ENCODE measurements at regions not wholly inside any gene's neighbourhood (a gene's known extent, or its start where the extent isn't known, plus 50 kb on each side); places are given as distances from the start of the nearest gene placed in this dataset.

DNA sequence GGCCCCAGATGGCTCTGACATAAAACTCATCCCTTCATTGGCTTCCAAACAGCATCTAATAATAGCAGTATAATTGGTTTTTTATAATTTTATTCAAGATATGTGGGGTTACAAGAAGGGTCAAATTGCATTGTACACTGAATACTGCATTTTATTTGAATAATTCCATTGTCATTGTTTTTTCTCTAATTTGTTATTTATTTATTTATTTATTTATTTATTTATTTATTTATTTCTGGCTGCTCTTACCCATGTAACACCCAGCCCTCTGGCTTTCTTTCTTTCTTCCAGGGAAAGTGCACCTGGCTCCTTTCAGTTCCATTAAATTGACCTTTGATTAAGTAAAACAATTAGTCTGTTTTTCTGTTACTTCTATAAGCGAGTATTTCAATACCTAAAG, 210.1 kb downstream of the CDH9 start:
- TF ChIP-seq, protein P1, sequence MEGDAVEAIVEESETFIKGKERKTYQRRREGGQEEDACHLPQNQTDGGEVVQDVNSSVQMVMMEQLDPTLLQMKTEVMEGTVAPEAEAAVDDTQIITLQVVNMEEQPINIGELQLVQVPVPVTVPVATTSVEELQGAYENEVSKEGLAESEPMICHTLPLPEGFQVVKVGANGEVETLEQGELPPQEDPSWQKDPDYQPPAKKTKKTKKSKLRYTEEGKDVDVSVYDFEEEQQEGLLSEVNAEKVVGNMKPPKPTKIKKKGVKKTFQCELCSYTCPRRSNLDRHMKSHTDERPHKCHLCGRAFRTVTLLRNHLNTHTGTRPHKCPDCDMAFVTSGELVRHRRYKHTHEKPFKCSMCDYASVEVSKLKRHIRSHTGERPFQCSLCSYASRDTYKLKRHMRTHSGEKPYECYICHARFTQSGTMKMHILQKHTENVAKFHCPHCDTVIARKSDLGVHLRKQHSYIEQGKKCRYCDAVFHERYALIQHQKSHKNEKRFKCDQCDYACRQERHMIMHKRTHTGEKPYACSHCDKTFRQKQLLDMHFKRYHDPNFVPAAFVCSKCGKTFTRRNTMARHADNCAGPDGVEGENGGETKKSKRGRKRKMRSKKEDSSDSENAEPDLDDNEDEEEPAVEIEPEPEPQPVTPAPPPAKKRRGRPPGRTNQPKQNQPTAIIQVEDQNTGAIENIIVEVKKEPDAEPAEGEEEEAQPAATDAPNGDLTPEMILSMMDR (IDR thresholded peaks at IDR 0.05; ENCODE audit: low read length), result no peak
- no peak for TF ChIP-seq EZH2 (optimal IDR thresholded peaks at IDR 0.05; ENCODE audit: low read depth, low read length)
- TF ChIP-seq EZH2phosphoT487 (IDR thresholded peaks at IDR 0.05; ENCODE audit: low read length), result no peak
- Histone ChIP-seq H3K36me3 (replicated peaks; ENCODE audit: insufficient read depth, low read length) (no peaks in the 10 kb centered on the region), H3K9me3 (replicated peaks; ENCODE audit: insufficient read depth, low read length) (no peaks in the 10 kb centered on the region), H3K27me3 (replicated peaks; ENCODE audit: insufficient read depth, low read length) (no peaks in the 10 kb centered on the region), H3K9me2 (replicated peaks; ENCODE audit: insufficient read depth, low read length) (no peaks in the 10 kb centered on the region), H2AFZ (ENCODE audit: low read length) (no peak overlapping the region), H3K4me3 (ENCODE audit: low read length) (no peak overlapping the region), H3K4me1 (ENCODE audit: low read length) (no peaks in the 10 kb centered on the region), H4K20me1 (ENCODE audit: insufficient read depth, low read length) (no peaks in the 10 kb centered on the region), H3K9ac (ENCODE audit: low read length) (no peak overlapping the region), H3K27ac (ENCODE audit: low read length) (no peak overlapping the region), H3K4me2 (ENCODE audit: low read depth, low read length) (no peak overlapping the region), H3F3A (ENCODE audit: insufficient read depth, low read length) (no peaks in the 10 kb centered on the region), H3K79me2 (ENCODE audit: low read length) (no peaks in the 10 kb centered on the region)
- no peak for DNase-seq

DNA sequence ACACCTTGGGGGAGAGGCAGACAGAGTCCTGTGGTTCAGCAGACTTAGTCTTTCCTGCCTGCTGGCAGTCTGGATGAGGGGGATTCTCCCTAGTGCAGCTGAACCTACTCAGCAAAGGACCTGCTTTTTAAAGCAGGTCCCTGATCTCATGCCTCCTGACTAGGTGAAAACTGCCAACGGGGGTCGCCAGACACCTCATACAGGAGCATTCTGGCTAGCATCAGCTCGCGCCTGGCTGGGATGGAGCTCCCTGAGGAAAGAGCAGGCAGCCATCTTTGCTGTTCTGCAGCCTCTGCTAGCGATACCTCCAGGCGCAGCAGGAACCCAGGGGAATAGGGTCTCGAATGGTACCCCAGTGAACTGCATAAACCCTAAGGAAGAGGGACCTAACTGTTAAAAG, 225.2 kb downstream of the CDH9 start:
- Histone ChIP-seq H3K9ac (ENCODE audit: low read length) (no peak overlapping the region), H4K20me1 (ENCODE audit: insufficient read depth, low read length) (no peaks in the 10 kb centered on the region), H3K79me2 (ENCODE audit: low read length) (no peaks in the 10 kb centered on the region), H3K27ac (ENCODE audit: low read length) (no peak overlapping the region), H2AFZ (ENCODE audit: low read length) (no peak overlapping the region), H3K4me2 (ENCODE audit: low read depth, low read length) (no peak overlapping the region), H3K36me3 (replicated peaks; ENCODE audit: insufficient read depth, low read length) (no peaks in the 10 kb centered on the region), H3F3A (ENCODE audit: insufficient read depth, low read length) (no peaks in the 10 kb centered on the region), H3K4me3 (ENCODE audit: low read length) (no peak overlapping the region), H3K9me2 (replicated peaks; ENCODE audit: insufficient read depth, low read length) (no peaks in the 10 kb centered on the region), H3K9me3 (replicated peaks; ENCODE audit: insufficient read depth, low read length) (no peaks in the 10 kb centered on the region), H3K27me3 (replicated peaks; ENCODE audit: insufficient read depth, low read length) (no peaks in the 10 kb centered on the region), H3K4me1 (ENCODE audit: low read length) (no peaks in the 10 kb centered on the region)
- no peak for DNase-seq
- TF ChIP-seq EZH2phosphoT487 (IDR thresholded peaks at IDR 0.05; ENCODE audit: low read length) (no peak), EZH2 (optimal IDR thresholded peaks at IDR 0.05; ENCODE audit: low read depth, low read length) (no peak)
- TF ChIP-seq, protein P1 (IDR thresholded peaks at IDR 0.05; ENCODE audit: low read length), result no peak

DNA sequence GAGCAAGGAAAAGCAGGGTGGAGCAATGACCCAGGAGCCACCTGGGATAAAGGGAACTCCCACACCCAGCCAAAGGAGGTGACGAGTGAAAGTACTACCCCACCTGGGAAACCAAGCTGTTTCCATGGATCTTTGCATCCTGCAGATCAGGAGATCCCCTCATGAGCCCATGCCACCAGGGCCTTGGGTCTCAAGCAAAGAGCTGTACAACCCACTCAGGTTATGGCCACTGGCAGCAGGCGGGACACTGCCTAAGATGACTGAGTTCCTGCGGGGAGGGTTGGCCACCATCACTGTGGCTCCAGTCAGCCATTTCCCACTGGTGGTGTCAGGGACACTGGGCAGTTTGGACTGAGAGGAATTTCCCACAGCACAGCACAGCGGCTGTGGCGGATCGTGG, 225.7 kb downstream of the CDH9 start:
- no peaks in the 10 kb centered on the region for H3K79me2 ChIP-seq (ENCODE audit: low read length)
- no peak overlapping the region for H3K4me3 ChIP-seq (ENCODE audit: low read length)
- no peaks in the 10 kb centered on the region for H3K4me1 ChIP-seq (ENCODE audit: low read length)
- H3K27ac ChIP-seq (ENCODE audit: low read length), result no peak overlapping the region
- H3K27me3 ChIP-seq (replicated peaks; ENCODE audit: insufficient read depth, low read length), result no peaks in the 10 kb centered on the region
- H3F3A ChIP-seq (ENCODE audit: insufficient read depth, low read length), result no peaks in the 10 kb centered on the region
- no peaks in the 10 kb centered on the region for H3K9me2 ChIP-seq (replicated peaks; ENCODE audit: insufficient read depth, low read length)
- no peak for DNase-seq
- no peaks in the 10 kb centered on the region for H4K20me1 ChIP-seq (ENCODE audit: insufficient read depth, low read length)
- no peak overlapping the region for H3K4me2 ChIP-seq (ENCODE audit: low read depth, low read length)
- H3K36me3 ChIP-seq (replicated peaks; ENCODE audit: insufficient read depth, low read length), result no peaks in the 10 kb centered on the region
- TF ChIP-seq EZH2phosphoT487 (IDR thresholded peaks at IDR 0.05; ENCODE audit: low read length), result no peak
- no peak overlapping the region for H2AFZ ChIP-seq (ENCODE audit: low read length)
- H3K9me3 ChIP-seq (replicated peaks; ENCODE audit: insufficient read depth, low read length), result no peaks in the 10 kb centered on the region
- no peak overlapping the region for H3K9ac ChIP-seq (ENCODE audit: low read length)

DNA sequence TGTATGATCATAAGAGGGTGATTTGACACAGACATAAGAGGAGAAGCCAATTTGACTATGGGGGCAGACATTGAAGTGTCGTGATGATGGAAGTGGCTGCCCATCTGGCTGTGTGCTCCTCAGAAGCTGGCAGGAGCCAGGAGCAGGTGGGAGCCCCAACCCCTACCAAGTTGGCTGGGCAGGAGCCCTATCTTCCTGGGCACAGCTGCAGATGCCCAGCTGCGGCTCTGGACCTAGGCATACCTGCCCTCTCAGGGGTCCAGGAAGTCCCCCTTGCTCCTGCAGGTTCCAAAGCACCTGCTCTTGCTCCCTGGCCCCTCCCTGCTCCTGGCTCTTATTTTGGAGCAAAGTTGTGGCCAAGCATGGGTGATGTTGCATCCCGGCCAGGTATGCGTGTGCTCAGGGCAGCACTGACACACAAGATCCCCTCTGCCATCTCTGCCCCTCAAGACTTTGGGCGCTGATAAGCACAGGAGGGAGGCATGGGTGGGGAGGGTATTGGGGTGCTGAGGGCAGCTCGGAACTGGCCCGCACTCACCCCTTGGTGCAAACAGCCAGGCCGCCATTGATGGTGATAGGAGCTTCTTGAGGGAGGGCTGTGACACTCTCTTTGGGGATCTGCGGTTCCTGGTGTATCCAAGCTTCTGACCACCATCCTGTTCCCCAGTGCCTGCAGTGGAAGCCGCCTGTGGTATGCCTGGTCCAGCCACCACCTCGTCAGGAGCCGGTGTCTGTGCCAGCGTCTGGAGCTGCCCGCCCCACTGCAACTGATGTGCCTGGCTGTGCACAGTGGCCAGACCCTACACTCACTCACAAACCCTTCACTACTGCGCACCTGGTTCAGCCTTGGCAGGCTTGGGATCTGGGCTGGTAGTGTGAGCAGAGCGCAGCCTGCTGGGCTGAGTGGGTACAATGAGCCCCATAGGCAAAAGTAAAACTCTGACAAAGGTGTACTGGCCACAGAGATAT, 230.9 kb downstream of the CDH9 start:
- Histone ChIP-seq H4K20me1 (ENCODE audit: insufficient read depth, low read length) (no peaks in the 10 kb centered on the region), H3K4me2 (ENCODE audit: low read depth, low read length) (no peak overlapping the region), H3K9me2 (replicated peaks; ENCODE audit: insufficient read depth, low read length) (no peaks in the 10 kb centered on the region), H3K36me3 (replicated peaks; ENCODE audit: insufficient read depth, low read length) (no peaks in the 10 kb centered on the region), H3F3A (ENCODE audit: insufficient read depth, low read length) (no peaks in the 10 kb centered on the region), H3K27me3 (replicated peaks; ENCODE audit: insufficient read depth, low read length) (no peaks in the 10 kb centered on the region), H3K27ac (ENCODE audit: low read length) (no peak overlapping the region), H2AFZ (ENCODE audit: low read length) (no peak overlapping the region), H3K9ac (ENCODE audit: low read length) (no peak overlapping the region), H3K9me3 (replicated peaks; ENCODE audit: insufficient read depth, low read length) (no peaks in the 10 kb centered on the region), H3K79me2 (ENCODE audit: low read length) (no peaks in the 10 kb centered on the region), H3K4me1 (ENCODE audit: low read length) (no peaks in the 10 kb centered on the region), H3K4me3 (ENCODE audit: low read length) (no peak overlapping the region)
- no peak for DNase-seq
- no peak for TF ChIP-seq EZH2 (optimal IDR thresholded peaks at IDR 0.05; ENCODE audit: low read depth, low read length)
- TF ChIP-seq, protein P1 (IDR thresholded peaks at IDR 0.05; ENCODE audit: low read length), result no peak
- no peak for TF ChIP-seq EZH2phosphoT487 (IDR thresholded peaks at IDR 0.05; ENCODE audit: low read length)

Measured in MM.1S (cell line).